HEK293T (cell line): ENCODE measurements at regions not wholly inside any gene's neighbourhood (a gene's known extent, or its start where the extent isn't known, plus 50 kb on each side); places are given as distances from the start of the nearest gene placed in this dataset.

ENCODE experiments used
- CTCF ChIA-PET: fragments of 350-600 bp; formaldehyde crosslinking; extraction: SDS; loops from one replicate; lab custom pipeline; 2021; ENCODE audit warnings: antibody characterized with exemption, inconsistent platforms; lab: Yijun Ruan, JAX
- POLR2A ChIA-PET: fragments of 350-600 bp; formaldehyde crosslinking; extraction: SDS; loops from one replicate; lab custom pipeline; 2020; ENCODE audit warnings: antibody characterized with exemption, inconsistent platforms; lab: Yijun Ruan, JAX
- DNase-seq: peaks from one replicate; pipeline ENCODE4 v3.0.0; 2012; ENCODE audit warnings: mixed read lengths; ENCODE audit errors: extremely low spot score
- ARNT ChIP-seq: fragments of 450-650 bp; IDR thresholded peaks from 2 replicates; pipeline ENCODE4 v1.6.1; 2017; ENCODE audit warnings: mild to moderate bottlenecking
- BHLHE40 ChIP-seq: fragments of 450-650 bp; IDR thresholded peaks from 2 replicates; pipeline ENCODE4 v1.6.1; 2016; ENCODE audit warnings: mild to moderate bottlenecking, moderate library complexity, borderline replicate concordance
- CTBP1 ChIP-seq: fragments of 450-650 bp; IDR thresholded peaks from 2 replicates; pipeline ENCODE4 v1.6.1; 2016; ENCODE audit warnings: borderline replicate concordance
- ELF4 ChIP-seq: fragments of 450-650 bp; IDR thresholded peaks from 2 replicates; pipeline ENCODE4 v1.6.1; 2017; ENCODE audit warnings: antibody characterized with exemption
- FOXA1 ChIP-seq: fragments of 450-650 bp; IDR thresholded peaks from 2 replicates; pipeline ENCODE4 v1.6.1; 2016; ENCODE audit warnings: mild to moderate bottlenecking
- FOXK2 ChIP-seq: fragments of 450-650 bp; IDR thresholded peaks from 2 replicates; pipeline ENCODE4 v1.6.1; 2016; ENCODE audit warnings: mild to moderate bottlenecking
- FOXM1 ChIP-seq: fragments of 450-650 bp; IDR thresholded peaks from 2 replicates; pipeline ENCODE4 v1.6.1; 2017; ENCODE audit warnings: mild to moderate bottlenecking, borderline replicate concordance
- HDGF ChIP-seq: fragments of 450-650 bp; IDR thresholded peaks from 2 replicates; pipeline ENCODE4 v1.6.1; 2017; ENCODE audit warnings: antibody characterized with exemption, borderline replicate concordance
- L3MBTL2 ChIP-seq: fragments of 450-650 bp; conservative IDR thresholded peaks from 2 replicates; pipeline ENCODE4 v1.6.1; 2016; ENCODE audit warnings: mild to moderate bottlenecking
- LEF1 ChIP-seq: fragments of 450-650 bp; IDR thresholded peaks from 2 replicates; pipeline ENCODE4 v1.6.1; 2017; ENCODE audit warnings: mild to moderate bottlenecking, borderline replicate concordance
- NFRKB ChIP-seq: fragments of 450-650 bp; IDR thresholded peaks from 2 replicates; pipeline ENCODE4 v1.6.1; 2016; ENCODE audit warnings: mild to moderate bottlenecking, moderate library complexity
- PKNOX1 ChIP-seq: fragments of 450-650 bp; IDR thresholded peaks from 2 replicates; pipeline ENCODE4 v1.6.1; 2016
- SP1 ChIP-seq: fragments of 450-650 bp; IDR thresholded peaks from 2 replicates; pipeline ENCODE4 v1.6.1; 2017
- SUZ12 ChIP-seq: fragments of 450-650 bp; IDR thresholded peaks from 2 replicates; pipeline ENCODE4 v1.6.1; 2016; ENCODE audit warnings: mild to moderate bottlenecking
- TARDBP ChIP-seq: fragments of 450-650 bp; IDR thresholded peaks from 2 replicates; pipeline ENCODE4 v1.6.1; 2016
- ZNF384 ChIP-seq: fragments of 450-650 bp; IDR thresholded peaks from 2 replicates; pipeline ENCODE4 v1.6.1; 2016

GRCh38 chr16:63497408-63497807, 1461.2 kb upstream of the CDH8 start:
- TF ChIP-seq FOXM1 (no peak), SP1 (no peak), ARNT (no peak), NFRKB (no peak), PKNOX1 (no peak), SUZ12 (no peak), L3MBTL2 (no peak), LEF1 (no peak)
- ChIA-PET POLR2A (no interaction called here), CTCF (no interaction called here)
- no peak for DNase-seq

GRCh38 chr16:63496282-63496681, 1460.0 kb upstream of the CDH8 start:
- CTCF ChIA-PET: no interaction called here
- TF ChIP-seq FOXA1 (no peak), L3MBTL2 (no peak), ZNF384 (no peak), TARDBP (no peak), FOXM1 (no peak), ELF4 (no peak), CTBP1 (no peak), SUZ12 (no peak), LEF1 (no peak), BHLHE40 (no peak), SP1 (no peak), ARNT (no peak), PKNOX1 (no peak), FOXK2 (no peak), HDGF (no peak), NFRKB (no peak)
- no peak for DNase-seq
- POLR2A ChIA-PET: no interaction called here

- no peak for TF ChIP-seq PKNOX1
- ChIA-PET CTCF (no interaction called here), POLR2A (no interaction called here)
- no peak for DNase-seq
Measured at GRCh38 chr16:63488955-63489354, 1452.7 kb upstream of the CDH8 start.

- POLR2A ChIA-PET: no interaction called here
- no peak for DNase-seq
- TF ChIP-seq L3MBTL2 (no peak), FOXA1 (no peak), FOXK2 (no peak), SUZ12 (no peak)
- CTCF ChIA-PET: no interaction called here
Measured at GRCh38 chr16:63481060-63481459, 1444.8 kb upstream of the CDH8 start.

- TF ChIP-seq ARNT (no peak), TARDBP (no peak), CTBP1 (no peak), BHLHE40 (no peak), HDGF (no peak), ZNF384 (no peak), SP1 (no peak)
- CTCF ChIA-PET: no interaction called here
- POLR2A ChIA-PET: no interaction called here
- DNase-seq: no peak
Measured at GRCh38 chr16:63473725-63474124, 1437.5 kb upstream of the CDH8 start.

GRCh38 chr16:63467513-63467912, 1431.3 kb upstream of the CDH8 start:
- no peak for DNase-seq
- POLR2A ChIA-PET: no interaction called here
- CTCF ChIA-PET: no interaction called here
- TF ChIP-seq L3MBTL2 (no peak), LEF1 (no peak), ELF4 (no peak), FOXM1 (no peak), BHLHE40 (no peak), HDGF (no peak), SP1 (no peak), SUZ12 (no peak), FOXA1 (no peak), NFRKB (no peak), TARDBP (no peak), FOXK2 (no peak), ZNF384 (no peak), PKNOX1 (no peak), ARNT (no peak), CTBP1 (no peak)

- no peak for TF ChIP-seq BHLHE40
- no peak for TF ChIP-seq ARNT
- TF ChIP-seq L3MBTL2: no peak
- TF ChIP-seq FOXM1: no peak
- no peak for TF ChIP-seq NFRKB
- TF ChIP-seq PKNOX1: no peak
- TF ChIP-seq SUZ12: no peak
- TF ChIP-seq FOXK2: no peak
- no peak for TF ChIP-seq LEF1
- no peak for TF ChIP-seq FOXA1
- TF ChIP-seq SP1: no peak
- TF ChIP-seq CTBP1: no peak
- TF ChIP-seq HDGF: no peak
- no peak for TF ChIP-seq TARDBP
- no peak for TF ChIP-seq ELF4
- TF ChIP-seq ZNF384: no peak
- no peak for DNase-seq
- ChIA-PET CTCF (no interaction called here), POLR2A (no interaction called here)
Measured at GRCh38 chr16:63462316-63462715, 1426.1 kb upstream of the CDH8 start.
